ENCODE measurements at regions not wholly inside any gene's neighbourhood (a gene's known extent, or its start where the extent isn't known, plus 50 kb on each side); places are given as distances from the start of the nearest gene placed in this dataset.

DNA sequence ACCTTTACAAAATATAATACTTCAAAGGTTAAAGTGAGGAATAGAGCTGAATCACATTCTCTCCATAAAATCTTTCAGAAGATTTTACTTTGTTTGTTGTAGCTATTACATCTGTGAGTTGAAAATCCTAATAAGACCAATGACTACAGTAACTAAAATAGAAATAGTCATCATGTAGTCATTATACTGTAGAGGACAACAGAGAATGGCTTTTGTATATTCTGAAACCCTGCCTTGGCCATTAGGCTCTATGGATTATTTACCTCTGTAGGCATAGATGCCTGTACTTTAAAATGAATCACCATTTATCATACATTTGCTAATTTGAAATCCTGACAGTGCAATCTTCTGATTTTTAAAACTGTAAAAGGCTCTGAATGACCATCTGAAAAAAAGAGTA, 923.0 kb downstream of the REEP3 start:
- DNase-seq: no peak
- Mint-ChIP-seq H3K9me3 (ENCODE audit: unreplicated experiment) (peaks cover 6% of the 10 kb centered on the region), H3K4me3 (ENCODE audit: unreplicated experiment) (no peak overlapping the region), H3K4me1 (ENCODE audit: low read depth, unreplicated experiment) (no peaks in the 10 kb centered on the region), H3K27ac (ENCODE audit: unreplicated experiment) (no peak overlapping the region), H3K27me3 (ENCODE audit: insufficient read depth, unreplicated experiment) (peaks cover 2% of the 10 kb centered on the region), H3K36me3 (ENCODE audit: insufficient read depth, unreplicated experiment) (no peaks in the 10 kb centered on the region)
- intact Hi-C loops (cut with micrococcal nuclease; ENCODE audit: unreplicated experiment): no loop called here
- no peak overlapping the region for H3K4me3 ChIP-seq (ENCODE audit: low read depth, low read length)
- H3K9me3 ChIP-seq: 0 out of 2 replicates have a peak, but pooled peaks cover 3% of the 10 kb centered on the region
- BruUV-seq (replicated peaks): no TSS peak
- no peaks in the 10 kb centered on the region for H3K4me1 ChIP-seq
- H3K27me3 ChIP-seq (replicated peaks; ENCODE audit: control insufficient read depth, insufficient read depth, low read length): no peaks in the 10 kb centered on the region
- no peaks in the 10 kb centered on the region for H3K36me3 ChIP-seq (ENCODE audit: control insufficient read depth, insufficient read depth, low read length)
- POLR2A ChIA-PET: no interaction called here
- TF ChIP-seq, protein P1, sequence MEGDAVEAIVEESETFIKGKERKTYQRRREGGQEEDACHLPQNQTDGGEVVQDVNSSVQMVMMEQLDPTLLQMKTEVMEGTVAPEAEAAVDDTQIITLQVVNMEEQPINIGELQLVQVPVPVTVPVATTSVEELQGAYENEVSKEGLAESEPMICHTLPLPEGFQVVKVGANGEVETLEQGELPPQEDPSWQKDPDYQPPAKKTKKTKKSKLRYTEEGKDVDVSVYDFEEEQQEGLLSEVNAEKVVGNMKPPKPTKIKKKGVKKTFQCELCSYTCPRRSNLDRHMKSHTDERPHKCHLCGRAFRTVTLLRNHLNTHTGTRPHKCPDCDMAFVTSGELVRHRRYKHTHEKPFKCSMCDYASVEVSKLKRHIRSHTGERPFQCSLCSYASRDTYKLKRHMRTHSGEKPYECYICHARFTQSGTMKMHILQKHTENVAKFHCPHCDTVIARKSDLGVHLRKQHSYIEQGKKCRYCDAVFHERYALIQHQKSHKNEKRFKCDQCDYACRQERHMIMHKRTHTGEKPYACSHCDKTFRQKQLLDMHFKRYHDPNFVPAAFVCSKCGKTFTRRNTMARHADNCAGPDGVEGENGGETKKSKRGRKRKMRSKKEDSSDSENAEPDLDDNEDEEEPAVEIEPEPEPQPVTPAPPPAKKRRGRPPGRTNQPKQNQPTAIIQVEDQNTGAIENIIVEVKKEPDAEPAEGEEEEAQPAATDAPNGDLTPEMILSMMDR (IDR thresholded peaks at IDR 0.05; ENCODE audit: insufficient read depth in 1 of 2, low read depth in 1 of 2, low read length in 1 of 2, severe bottlenecking in 1 of 2, unreplicated experiment in 1 of 2): no peak
- CTCF ChIA-PET: interaction anchor here (0.9 kb wide), 1 partner anchor 14 kb away, joined by 3 read pairs; no protein-coding TSS in a partner anchor

DNA sequence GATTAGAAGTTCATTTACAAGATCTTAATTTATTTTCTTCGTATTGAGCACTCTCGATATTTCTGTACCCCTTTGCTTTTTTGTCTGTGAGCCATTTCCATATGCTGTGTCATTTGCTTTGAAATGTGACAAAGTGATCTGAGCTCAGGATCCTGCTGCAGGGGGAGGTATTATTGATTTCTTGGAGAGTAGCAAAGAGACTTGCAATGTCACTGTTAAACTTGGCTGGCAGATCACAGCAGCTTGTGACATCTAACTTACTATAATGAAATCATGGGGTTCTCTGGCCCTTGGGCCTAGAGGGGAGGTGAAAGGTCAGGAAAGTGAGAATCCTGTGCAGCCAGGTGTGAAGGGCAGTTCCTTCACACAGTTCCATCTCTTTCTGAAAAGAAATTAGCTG, 923.4 kb downstream of the REEP3 start:
- Histone ChIP-seq H3K27me3 (replicated peaks; ENCODE audit: control insufficient read depth, insufficient read depth, low read length) (no peaks in the 10 kb centered on the region), H3K4me3 (ENCODE audit: low read depth, low read length) (no peak overlapping the region), H3K9me3 (0 out of 2 replicates have a peak, but pooled peaks cover 3% of the 10 kb centered on the region), H3K4me1 (no peaks in the 10 kb centered on the region), H3K36me3 (ENCODE audit: control insufficient read depth, insufficient read depth, low read length) (no peaks in the 10 kb centered on the region)
- H3K27me3 Mint-ChIP-seq (ENCODE audit: insufficient read depth, unreplicated experiment): peaks cover 2% of the 10 kb centered on the region
- BruUV-seq (replicated peaks): no TSS peak
- no peak for DNase-seq
- peaks cover 2% of the 10 kb centered on the region for H3K9me3 Mint-ChIP-seq (ENCODE audit: unreplicated experiment)
- TF ChIP-seq, protein P1 (IDR thresholded peaks at IDR 0.05; ENCODE audit: insufficient read depth in 1 of 2, low read depth in 1 of 2, low read length in 1 of 2, severe bottlenecking in 1 of 2, unreplicated experiment in 1 of 2): no peak
- H3K4me1 Mint-ChIP-seq (ENCODE audit: low read depth, unreplicated experiment): no peaks in the 10 kb centered on the region
- no peak overlapping the region for H3K27ac Mint-ChIP-seq (ENCODE audit: unreplicated experiment)
- CTCF ChIA-PET: interaction anchor here (0.9 kb wide), 1 partner anchor 14 kb away, joined by 3 read pairs; no protein-coding TSS in a partner anchor
- POLR2A ChIA-PET: no interaction called here
- H3K4me3 Mint-ChIP-seq (ENCODE audit: unreplicated experiment): no peak overlapping the region
- intact Hi-C loops (cut with micrococcal nuclease; ENCODE audit: unreplicated experiment): no loop called here
- H3K36me3 Mint-ChIP-seq (ENCODE audit: insufficient read depth, unreplicated experiment): no peaks in the 10 kb centered on the region

DNA sequence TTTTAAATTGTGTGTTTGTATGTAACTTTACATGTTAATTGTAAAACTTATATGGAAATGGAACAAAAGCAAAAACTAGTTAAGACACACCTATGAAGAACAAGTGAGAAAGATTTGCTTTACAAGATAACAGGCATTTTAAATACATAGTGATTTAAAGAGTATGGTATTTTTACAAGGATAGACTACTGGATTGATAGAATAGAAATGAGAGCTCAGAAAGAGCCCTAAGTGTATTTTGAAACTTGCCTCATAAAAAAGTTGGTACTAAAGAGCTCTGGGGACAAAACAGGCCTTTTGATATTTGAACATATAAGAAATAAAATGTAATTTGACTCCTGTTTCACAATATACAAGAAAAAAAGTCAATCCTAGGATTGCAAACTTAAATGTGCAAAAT, 928.4 kb downstream of the REEP3 start:
- Mint-ChIP-seq H3K4me1 (ENCODE audit: low read depth, unreplicated experiment) (no peaks in the 10 kb centered on the region), H3K4me3 (ENCODE audit: unreplicated experiment) (no peak overlapping the region), H3K27me3 (ENCODE audit: insufficient read depth, unreplicated experiment) (no peaks in the 10 kb centered on the region), H3K36me3 (ENCODE audit: insufficient read depth, unreplicated experiment) (no peaks in the 10 kb centered on the region), H3K9me3 (ENCODE audit: unreplicated experiment) (no peaks in the 10 kb centered on the region), H3K27ac (ENCODE audit: unreplicated experiment) (no peak overlapping the region)
- POLR2A ChIA-PET: no interaction called here
- intact Hi-C loops (cut with micrococcal nuclease; ENCODE audit: unreplicated experiment): no loop called here
- H3K4me3 ChIP-seq (ENCODE audit: low read depth, low read length): no peak overlapping the region
- TF ChIP-seq, protein P1 (IDR thresholded peaks at IDR 0.05; ENCODE audit: insufficient read depth in 1 of 2, low read depth in 1 of 2, low read length in 1 of 2, severe bottlenecking in 1 of 2, unreplicated experiment in 1 of 2): no peak
- no peak for DNase-seq
- H3K27me3 ChIP-seq (replicated peaks; ENCODE audit: control insufficient read depth, insufficient read depth, low read length): no peaks in the 10 kb centered on the region
- H3K4me1 ChIP-seq: no peaks in the 10 kb centered on the region
- H3K36me3 ChIP-seq (ENCODE audit: control insufficient read depth, insufficient read depth, low read length): no peaks in the 10 kb centered on the region
- peaks cover 7% of the 10 kb centered on the region; the same call in 1 of the 2 replicates for H3K9me3 ChIP-seq
- CTCF ChIA-PET: no interaction called here
- BruUV-seq (replicated peaks): no TSS peak

Measured in Caco-2 (cell line).